GM23338 (cell line): ENCODE measurements at regions not wholly inside any gene's neighbourhood (a gene's known extent, or its start where the extent isn't known, plus 50 kb on each side); places are given as distances from the start of the nearest gene placed in this dataset.

Experiments
- ATAC-seq: fragments of 200-7000 bp; cut with Tn5 transposase; 3 replicates; pipeline ENCODE4 v1.9.1; 2020
- DNase-seq: peaks from one replicate; pipeline ENCODE4 v3.0.0-alpha.2; 2015; ENCODE audit warnings: low spot score
- H2AFZ ChIP-seq: fragments of 200-600 bp; sonication (generic); 2 replicates; pipeline ENCODE4 v1.8.0; 2016; ENCODE audit warnings: antibody characterized with exemption, mild to moderate bottlenecking, moderate library complexity
- H3F3A ChIP-seq: fragments of 200-600 bp; sonication (generic); replicated peaks from 2 replicates; pipeline ENCODE4 v1.8.0; 2017; ENCODE audit warnings: antibody characterized with exemption, mixed run types, low read depth
- H3K27ac ChIP-seq: fragments of 200-600 bp; sonication (generic); 2 replicates; pipeline ENCODE4 v1.6.1; 2016; ENCODE audit warnings: low read depth
- H3K27me3 ChIP-seq: fragments of 200-600 bp; sonication (generic); 2 replicates; pipeline ENCODE4 v1.8.0; 2016; ENCODE audit warnings: mild to moderate bottlenecking, mixed run types, moderate library complexity; ENCODE audit not compliant: insufficient read depth
- H3K36me3 ChIP-seq: fragments of 200-600 bp; sonication (generic); 2 replicates; pipeline ENCODE4 v1.8.0; 2016; ENCODE audit warnings: mild to moderate bottlenecking; ENCODE audit not compliant: insufficient read depth
- H3K4me1 ChIP-seq: fragments of 200-600 bp; sonication (generic); 2 replicates; pipeline ENCODE4 v1.8.0; 2016; ENCODE audit warnings: mild to moderate bottlenecking, moderate library complexity; ENCODE audit not compliant: insufficient read depth
- H3K4me2 ChIP-seq: fragments of 200-600 bp; sonication (generic); 2 replicates; pipeline ENCODE4 v1.7.1; 2017; ENCODE audit warnings: mixed run types
- H3K4me3 ChIP-seq: fragments of 200-600 bp; sonication (generic); 2 replicates; pipeline ENCODE4 v1.6.1; 2016; ENCODE audit warnings: mixed run types
- H3K79me2 ChIP-seq: fragments of 200-600 bp; sonication (generic); replicated peaks from 2 replicates; pipeline ENCODE4 v1.8.0; 2017; ENCODE audit warnings: mild to moderate bottlenecking; ENCODE audit not compliant: insufficient read depth
- H3K9me2 ChIP-seq: fragments of 200-600 bp; sonication (generic); 2 replicates; pipeline ENCODE4 v1.8.0; 2017; ENCODE audit not compliant: insufficient read depth
- H4K20me1 ChIP-seq: fragments of 200-600 bp; sonication (generic); replicated peaks from 2 replicates; pipeline ENCODE4 v1.8.0; 2017; ENCODE audit warnings: mild to moderate bottlenecking; ENCODE audit not compliant: insufficient read depth
- H3K27ac Mint-ChIP-seq: 2 replicates; pipeline ENCODE4 v1.8.0; 2020; ENCODE audit warnings: inconsistent platforms, mild to moderate bottlenecking, moderate library complexity, mixed read lengths
- H3K27me3 Mint-ChIP-seq: 3 replicates; pipeline ENCODE4 v1.8.0; 2022; ENCODE audit warnings: low read depth, mild to moderate bottlenecking, moderate library complexity, mixed read lengths, inconsistent platforms; ENCODE audit not compliant: insufficient read depth, poor library complexity
- H3K36me3 Mint-ChIP-seq: 3 replicates; pipeline ENCODE4 v1.8.0; 2021; ENCODE audit warnings: low read depth, mild to moderate bottlenecking, inconsistent platforms, moderate library complexity, mixed read lengths
- H3K4me1 Mint-ChIP-seq: 3 replicates; pipeline ENCODE4 v1.8.0; 2020; ENCODE audit warnings: mild to moderate bottlenecking, inconsistent platforms, mixed read lengths
- H3K4me3 Mint-ChIP-seq: 3 replicates; pipeline ENCODE4 v1.8.0; 2021; ENCODE audit warnings: moderate library complexity, mild to moderate bottlenecking, inconsistent platforms, mixed read lengths
- H3K9me3 Mint-ChIP-seq: 3 replicates; pipeline ENCODE4 v1.8.0; 2020; ENCODE audit warnings: moderate library complexity, mild to moderate bottlenecking, inconsistent platforms, mixed read lengths
- CTCF ChIP-seq, 2 experiments: fragments of 200-600 bp in 1 of 2; sonication (generic) in 1 of 2; conservative IDR thresholded peaks; 2 replicates each; pipeline versions ENCODE4 v1.5.1 to v1.6.1; 2016 to 2017; ENCODE audit warnings: antibody characterized with exemption in 2 of 2, low read depth in 2 of 2, mild to moderate bottlenecking in 2 of 2, moderate library complexity in 1 of 2
- ETS1 ChIP-seq: IDR thresholded peaks from 2 replicates; pipeline ENCODE4 v1.6.1; 2016; ENCODE audit warnings: antibody characterized with exemption
- EZH2phosphoT487 ChIP-seq: fragments of 200-600 bp; sonication (generic); IDR thresholded peaks from one replicate; pipeline ENCODE4 v1.8.1; 2018; ENCODE audit warnings: antibody characterized with exemption; ENCODE audit not compliant: unreplicated experiment
- JUNB ChIP-seq: IDR thresholded peaks from one replicate; pipeline ENCODE4 v1.6.1; 2016; ENCODE audit warnings: antibody characterized with exemption; ENCODE audit not compliant: unreplicated experiment
- STAT1 ChIP-seq: IDR thresholded peaks from one replicate; pipeline ENCODE4 v1.6.1; 2016; ENCODE audit warnings: antibody characterized with exemption; ENCODE audit not compliant: unreplicated experiment
- ZNF114 ChIP-seq: fragments of 250-450 bp; sonication (Bioruptor Pico); IDR thresholded peaks from 2 replicates; pipeline ENCODE4 v1.5.0; 2020; ENCODE audit warnings: mild to moderate bottlenecking, moderate library complexity
- ZNF462 ChIP-seq: fragments of 250-450 bp; sonication (Bioruptor Pico); IDR thresholded peaks from 2 replicates; pipeline ENCODE4 v1.5.0; 2020; ENCODE audit warnings: mild to moderate bottlenecking, moderate library complexity

GRCh38 chr3:104943974-104944373 is 422.7 kb upstream of the ALCAM start:
- no peak overlapping the region for H3K27ac ChIP-seq
- no peaks in the 10 kb centered on the region for H4K20me1 ChIP-seq
- no peak overlapping the region for H3K4me3 ChIP-seq
- Mint-ChIP-seq H3K27me3 (peaks cover 2% of the 10 kb centered on the region), H3K4me1 (no peaks in the 10 kb centered on the region), H3K36me3 (no peaks in the 10 kb centered on the region), H3K4me3 (no peak overlapping the region), H3K9me3 (no peaks in the 10 kb centered on the region; the same call in 2 of the 3 replicates), H3K27ac (no peak overlapping the region)
- H2AFZ ChIP-seq = no peak overlapping the region; the same call in 1 of the 2 replicates
- no peak overlapping the region for H3K4me2 ChIP-seq
- TF ChIP-seq CTCF (conservative IDR thresholded peaks at IDR 0.05; ENCODE audit: low read depth in 2 of 2) (no peak), ZNF462 (CRISPR knock-in tag) (no peak), EZH2phosphoT487 (no peak), JUNB (no peak), STAT1 (no peak), ZNF114 (CRISPR knock-in tag) (no peak), ETS1 (no peak)
- no peaks in the 10 kb centered on the region for H3F3A ChIP-seq
- ATAC-seq (no peak), DNase-seq (no peak)
- H3K9me2 ChIP-seq = no peaks in the 10 kb centered on the region
- no peaks in the 10 kb centered on the region for H3K79me2 ChIP-seq
- no peaks in the 10 kb centered on the region for H3K4me1 ChIP-seq
- H3K36me3 ChIP-seq = no peaks in the 10 kb centered on the region
- H3K27me3 ChIP-seq = no peaks in the 10 kb centered on the region
